GM10266 (cell line): ENCODE measurements at regions not wholly inside any gene's neighbourhood (a gene's known extent, or its start where the extent isn't known, plus 50 kb on each side); places are given as distances from the start of the nearest gene placed in this dataset.

ENCODE experiments used
- DNase-seq: peaks from one replicate; pipeline ENCODE4 v3.0.0; 2012; ENCODE audit errors: extremely low spot score
- TF ChIP-seq, protein P1 (sequence below): IDR thresholded peaks from 2 replicates; pipeline ENCODE4 v1.5.1; 2012; ENCODE audit warnings: mild to moderate bottlenecking, low read depth; ENCODE audit not compliant: control insufficient read depth, insufficient read depth; ENCODE audit errors: missing control alignments

GRCh38 chr16:63976345-63976744 is 1145.5 kb downstream of the CDH11 start:
- DNase-seq, result no peak
- TF ChIP-seq, protein P1, sequence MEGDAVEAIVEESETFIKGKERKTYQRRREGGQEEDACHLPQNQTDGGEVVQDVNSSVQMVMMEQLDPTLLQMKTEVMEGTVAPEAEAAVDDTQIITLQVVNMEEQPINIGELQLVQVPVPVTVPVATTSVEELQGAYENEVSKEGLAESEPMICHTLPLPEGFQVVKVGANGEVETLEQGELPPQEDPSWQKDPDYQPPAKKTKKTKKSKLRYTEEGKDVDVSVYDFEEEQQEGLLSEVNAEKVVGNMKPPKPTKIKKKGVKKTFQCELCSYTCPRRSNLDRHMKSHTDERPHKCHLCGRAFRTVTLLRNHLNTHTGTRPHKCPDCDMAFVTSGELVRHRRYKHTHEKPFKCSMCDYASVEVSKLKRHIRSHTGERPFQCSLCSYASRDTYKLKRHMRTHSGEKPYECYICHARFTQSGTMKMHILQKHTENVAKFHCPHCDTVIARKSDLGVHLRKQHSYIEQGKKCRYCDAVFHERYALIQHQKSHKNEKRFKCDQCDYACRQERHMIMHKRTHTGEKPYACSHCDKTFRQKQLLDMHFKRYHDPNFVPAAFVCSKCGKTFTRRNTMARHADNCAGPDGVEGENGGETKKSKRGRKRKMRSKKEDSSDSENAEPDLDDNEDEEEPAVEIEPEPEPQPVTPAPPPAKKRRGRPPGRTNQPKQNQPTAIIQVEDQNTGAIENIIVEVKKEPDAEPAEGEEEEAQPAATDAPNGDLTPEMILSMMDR, result no peak

- TF ChIP-seq, protein P1, result no peak
- no peak for DNase-seq
These were observed 1146.2 kb downstream of the CDH11 start for GRCh38 chr16:63975669-63976068.

- TF ChIP-seq, protein P1, result no peak
These were observed 1153.9 kb downstream of the CDH11 start for GRCh38 chr16:63967966-63968365.

DNA sequence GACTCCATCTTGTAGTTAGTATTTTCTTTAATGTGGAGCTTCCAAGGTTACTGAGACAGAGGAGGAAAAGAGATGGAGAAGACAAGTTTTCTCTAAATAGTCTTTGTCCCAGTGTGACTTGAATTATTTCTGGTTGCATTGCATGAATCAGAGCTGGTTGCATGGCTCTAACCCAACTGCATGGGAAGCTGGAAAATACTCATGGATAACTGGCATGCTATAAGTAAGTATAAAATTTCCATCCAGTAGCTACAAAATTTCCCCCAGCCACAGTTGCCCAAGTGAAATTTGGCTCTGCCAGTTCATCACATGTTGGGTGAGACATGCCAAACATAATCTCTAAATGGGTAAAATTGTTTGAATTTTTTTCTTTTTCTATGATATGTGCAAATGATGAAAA is 1161.5 kb downstream of the CDH11 start:
- TF ChIP-seq, protein P1, result no peak
- no peak for DNase-seq

More at GRCh38 chr16:63967966-63968365, 1153.9 kb downstream of the CDH11 start:
- no peak for DNase-seq

GRCh38 chr16:63947022-63947421 is 1174.8 kb downstream of the CDH11 start:
- TF ChIP-seq, protein P1, result no peak
- no peak for DNase-seq

GRCh38 chr16:63945806-63946205 is 1176.1 kb downstream of the CDH11 start:
- TF ChIP-seq, protein P1, result no peak
- DNase-seq, result no peak

DNA sequence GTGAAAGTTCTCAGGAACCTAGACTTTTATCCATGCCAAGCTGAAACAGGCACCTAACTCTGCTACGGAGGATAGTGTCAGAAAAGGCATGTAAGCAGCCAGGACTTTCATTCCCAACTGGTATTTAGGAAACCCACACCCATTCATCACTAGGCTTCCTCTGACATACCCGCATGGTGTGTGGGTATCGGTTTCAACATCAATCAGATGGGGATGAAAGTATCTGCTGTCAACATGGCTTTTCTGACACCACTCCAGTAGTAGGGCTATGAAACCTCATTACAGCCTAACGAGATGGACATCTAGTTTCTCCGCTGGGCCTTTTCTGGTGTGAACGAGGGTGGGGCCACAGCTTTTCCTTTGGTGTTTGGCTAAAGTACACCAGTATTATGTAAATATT is 1178.3 kb downstream of the CDH11 start:
- no peak for DNase-seq
- TF ChIP-seq, protein P1, result no peak
